Mesenchymal stem cell (in vitro differentiated cells and primary cell): ENCODE measurements at regions not wholly inside any gene's neighbourhood (a gene's known extent, or its start where the extent isn't known, plus 50 kb on each side); places are given as distances from the start of the nearest gene placed in this dataset.

Experiments used
- DNase-seq: peaks from one replicate; pipeline ENCODE4 v3.0.0-alpha.2; 2013
- H2AFZ ChIP-seq: one replicate; pipeline ENCODE4 v1.6.1; 2013; ENCODE audit warnings: low read depth, mild to moderate bottlenecking, control low read depth, inconsistent platforms, low read length, moderate library complexity
- H2AK5ac ChIP-seq: 2 replicates; pipeline ENCODE4 v1.6.1; 2013; ENCODE audit warnings: low read length, moderate library complexity, mild to moderate bottlenecking, inconsistent platforms; ENCODE audit not compliant: severe bottlenecking
- H2BK120ac ChIP-seq: one replicate; pipeline ENCODE4 v1.6.1; 2013; ENCODE audit warnings: low read depth, mild to moderate bottlenecking, inconsistent platforms, low read length, moderate library complexity
- H2BK12ac ChIP-seq, 2 experiments: one replicate each; pipeline ENCODE4 v1.6.1; 2013; ENCODE audit warnings: inconsistent platforms in 2 of 2, low read length in 2 of 2, mild to moderate bottlenecking in 2 of 2, moderate library complexity in 2 of 2, control low read depth in 1 of 2
- H2BK15ac ChIP-seq: one replicate; pipeline ENCODE4 v1.6.1; 2013; ENCODE audit warnings: mild to moderate bottlenecking, low read depth, inconsistent platforms; ENCODE audit not compliant: poor library complexity, severe bottlenecking
- H2BK5ac ChIP-seq: 2 replicates; pipeline ENCODE4 v1.6.1; 2013; ENCODE audit warnings: low read depth, mild to moderate bottlenecking, low read length, control low read depth, inconsistent platforms; ENCODE audit not compliant: poor library complexity, severe bottlenecking
- H3K14ac ChIP-seq, 2 experiments: one replicate each; pipeline ENCODE4 v1.6.1; 2013; ENCODE audit warnings: inconsistent platforms in 2 of 2, low read length in 2 of 2, control low read depth in 1 of 2, mild to moderate bottlenecking in 1 of 2, moderate library complexity in 1 of 2
- H3K18ac ChIP-seq, 2 experiments: one replicate each; pipeline ENCODE4 v1.6.1; 2013; ENCODE audit warnings: inconsistent platforms in 2 of 2, low read length in 2 of 2, control low read depth in 1 of 2, low read depth in 1 of 2, mild to moderate bottlenecking in 1 of 2
- H3K23ac ChIP-seq, 2 experiments: one replicate each; pipeline ENCODE4 v1.6.1; 2013; ENCODE audit warnings: inconsistent platforms in 2 of 2, low read length in 2 of 2, mild to moderate bottlenecking in 2 of 2, moderate library complexity in 2 of 2, control low read depth in 1 of 2
- H3K27ac ChIP-seq: 2 replicates; pipeline ENCODE4 v1.5.1; 2013; ENCODE audit warnings: mild to moderate bottlenecking, moderate library complexity, low read length, control low read depth, inconsistent platforms; ENCODE audit not compliant: poor library complexity, severe bottlenecking
- H3K27me3 ChIP-seq, 2 experiments: 2 replicates each; pipeline versions ENCODE4 v1.6.1 to v1.7.0; 2013; ENCODE audit warnings: low read length in 2 of 2, mild to moderate bottlenecking in 2 of 2, moderate library complexity in 2 of 2, control low read depth in 1 of 2, inconsistent platforms in 1 of 2; ENCODE audit not compliant: control insufficient read depth in 1 of 2, insufficient read depth in 1 of 2
- H3K36me3 ChIP-seq, 2 experiments: 2 replicates each; pipeline versions ENCODE4 v1.6.1 to v1.7.0; 2013; ENCODE audit warnings: low read length in 2 of 2, control low read depth in 1 of 2, inconsistent platforms in 1 of 2, low read depth in 1 of 2, mild to moderate bottlenecking in 1 of 2; ENCODE audit not compliant: insufficient read depth in 2 of 2, control insufficient read depth in 1 of 2
- H3K4ac ChIP-seq, 2 experiments: one replicate each; pipeline ENCODE4 v1.6.1; 2013; ENCODE audit warnings: inconsistent platforms in 2 of 2, low read length in 2 of 2, mild to moderate bottlenecking in 2 of 2, moderate library complexity in 2 of 2, control low read depth in 1 of 2, low read depth in 1 of 2
- H3K4me1 ChIP-seq: 2 replicates; pipeline ENCODE4 v1.6.1; 2013; ENCODE audit warnings: low read depth, low read length, control low read depth; ENCODE audit not compliant: control insufficient read depth, insufficient read depth
- H3K4me2 ChIP-seq: 2 replicates; pipeline ENCODE4 v1.6.1; 2013; ENCODE audit warnings: low read length, mild to moderate bottlenecking, inconsistent platforms; ENCODE audit not compliant: poor library complexity, severe bottlenecking
- H3K4me3 ChIP-seq, 2 experiments: 2 replicates each; pipeline versions ENCODE4 v1.5.1 to v1.7.0; 2013; ENCODE audit warnings: low read length in 2 of 2, mild to moderate bottlenecking in 2 of 2, control low read depth in 1 of 2, low read depth in 1 of 2; ENCODE audit not compliant: insufficient read depth in 1 of 2
- H3K79me1 ChIP-seq: replicated peaks from 2 replicates; pipeline ENCODE4 v1.6.1; 2013; ENCODE audit warnings: mild to moderate bottlenecking, control low read depth, low read length, inconsistent platforms; ENCODE audit not compliant: poor library complexity, severe bottlenecking
- H3K9ac ChIP-seq: 2 replicates; pipeline ENCODE4 v1.7.0; 2013; ENCODE audit warnings: mild to moderate bottlenecking, low read length, moderate library complexity
- H3K9me3 ChIP-seq: 2 replicates; pipeline ENCODE4 v1.7.0; 2013; ENCODE audit warnings: mild to moderate bottlenecking, low read length; ENCODE audit not compliant: control insufficient read depth
- H4K8ac ChIP-seq: one replicate; pipeline ENCODE4 v1.6.1; 2013; ENCODE audit warnings: inconsistent platforms, mild to moderate bottlenecking, low read length, moderate library complexity
- H4K91ac ChIP-seq: one replicate; pipeline ENCODE4 v1.6.1; 2013; ENCODE audit warnings: mild to moderate bottlenecking, low read length, inconsistent platforms
- WGBS: methylation state at CpG from one replicate; pipeline ENCODE4 v1.1.7; 2013; ENCODE audit warnings: mixed read lengths; 5-methylcytosine and 5-hydroxymethylcytosine counted together

- no peak overlapping the region for H3K4ac ChIP-seq
- no peak overlapping the region for H2BK12ac ChIP-seq
- H2BK15ac ChIP-seq: no peak overlapping the region
- peaks cover 0 to 53% of the 10 kb centered on the region in 2 experiments for H3K27me3 ChIP-seq
- peak overlapping the region in 1 of 2 experiments; percentile 59 for H3K23ac ChIP-seq
- no peak overlapping the region for H2AK5ac ChIP-seq
- no peak overlapping the region for H2AFZ ChIP-seq
- no peak overlapping the region for H3K14ac ChIP-seq
- H3K36me3 ChIP-seq: no peaks in the 10 kb centered on the region
- H3K27ac ChIP-seq: no peak overlapping the region
- H2BK120ac ChIP-seq: no peak overlapping the region
- H3K4me1 ChIP-seq: no peaks in the 10 kb centered on the region
- H3K9me3 ChIP-seq: peaks cover 5% of the 10 kb centered on the region
- no peak for DNase-seq
- no peak overlapping the region for H2BK5ac ChIP-seq
- H4K8ac ChIP-seq: no peak overlapping the region
- H4K91ac ChIP-seq: no peak overlapping the region
- no peak overlapping the region for H3K18ac ChIP-seq
- WGBS: 21% methylated on average over 2 of the region's 2 CpGs
- H3K79me1 ChIP-seq: no peaks in the 10 kb centered on the region
- H3K9ac ChIP-seq: no peak overlapping the region
- H3K4me2 ChIP-seq: no peak overlapping the region
- no peak overlapping the region for H3K4me3 ChIP-seq
Observed at GRCh38 chr12:115813256-115813655, 464.2 kb downstream of the MED13L start.

GRCh38 chr12:115811929-115812328, 465.6 kb downstream of the MED13L start:
- no peaks in the 10 kb centered on the region for H3K79me1 ChIP-seq
- H3K36me3 ChIP-seq: no peaks in the 10 kb centered on the region
- H3K27me3 ChIP-seq: peaks cover 0 to 47% of the 10 kb centered on the region in 2 experiments
- H3K18ac ChIP-seq: no peak overlapping the region
- no peak overlapping the region for H2AK5ac ChIP-seq
- no peak overlapping the region for H4K91ac ChIP-seq
- H3K4me3 ChIP-seq: no peak overlapping the region
- WGBS: 0% methylated on average over 1 of the region's 1 CpG
- no peak overlapping the region for H3K27ac ChIP-seq
- H4K8ac ChIP-seq: no peak overlapping the region
- no peak overlapping the region for H3K23ac ChIP-seq
- no peak overlapping the region for H2AFZ ChIP-seq
- peak; percentile 58 for DNase-seq
- no peak overlapping the region for H3K9ac ChIP-seq
- H3K4me2 ChIP-seq: no peak overlapping the region
- H2BK12ac ChIP-seq: no peak overlapping the region
- no peak overlapping the region for H3K4ac ChIP-seq
- no peak overlapping the region for H2BK120ac ChIP-seq
- peaks cover 5% of the 10 kb centered on the region for H3K9me3 ChIP-seq
- no peak overlapping the region for H3K14ac ChIP-seq
- no peak overlapping the region for H2BK15ac ChIP-seq
- no peak overlapping the region for H2BK5ac ChIP-seq
- H3K4me1 ChIP-seq: no peaks in the 10 kb centered on the region

DNA sequence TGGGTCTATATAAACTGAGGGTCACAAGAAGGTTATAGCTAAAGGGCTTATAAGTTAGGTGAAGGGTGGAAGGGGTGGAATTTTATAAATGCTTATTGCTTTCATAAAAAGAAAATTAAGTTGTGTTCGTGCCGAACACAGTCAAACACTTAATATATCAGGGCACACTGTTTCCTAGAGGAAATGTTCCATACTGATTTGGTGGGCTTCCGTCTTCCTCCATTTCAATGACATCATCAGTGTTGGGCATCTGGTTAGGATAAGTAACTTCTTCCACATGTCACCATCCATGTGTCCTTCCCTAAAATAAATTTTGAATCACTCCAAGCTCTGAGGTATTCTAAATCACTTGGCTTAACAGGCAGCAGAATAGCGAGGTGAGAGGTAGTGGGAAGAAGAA, 466.4 kb downstream of the MED13L start:
- no peak for DNase-seq

DNA sequence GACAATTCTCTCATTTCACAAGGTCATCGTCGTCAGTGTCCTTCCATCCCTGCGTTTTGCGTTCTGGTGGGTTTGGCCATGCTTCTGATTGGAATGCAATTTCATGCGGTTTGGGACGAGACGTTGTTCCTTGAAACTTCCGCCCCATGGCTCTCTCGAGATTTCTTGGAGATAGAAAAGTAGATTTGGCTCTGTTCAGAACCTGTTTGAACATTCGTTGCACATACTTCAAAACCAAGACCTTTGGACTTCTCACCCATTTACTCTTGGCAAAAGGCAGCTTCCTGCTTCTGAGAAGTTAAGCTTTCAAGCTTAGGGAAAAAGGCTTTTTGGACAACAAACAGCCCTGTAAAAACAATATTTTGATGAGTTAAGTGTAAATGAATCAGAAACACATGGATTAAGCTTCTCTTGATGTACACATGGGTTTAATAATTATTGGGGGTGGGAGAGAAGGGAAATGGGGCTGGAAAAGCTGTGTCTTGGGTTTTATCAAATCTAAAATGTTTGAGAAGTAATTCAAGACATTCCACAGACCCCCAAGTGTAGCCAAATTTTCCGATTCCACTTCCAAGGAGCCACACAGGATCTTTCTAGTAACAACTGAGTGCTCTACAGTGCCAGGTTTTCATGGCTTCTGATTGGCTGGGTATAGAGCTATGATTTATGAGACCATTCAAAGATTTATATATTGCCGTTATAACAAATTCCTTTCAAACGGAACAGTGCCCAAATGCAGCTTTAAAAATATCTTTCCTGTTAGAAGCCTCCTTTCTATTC, 467.2 kb downstream of the MED13L start:
- H3K18ac ChIP-seq: no peak overlapping the region

More for the DNA sequence above, 466.4 kb downstream of the MED13L start:
- Histone ChIP-seq H3K9ac (no peak overlapping the region), H3K27ac (no peak overlapping the region), H2BK15ac (no peak overlapping the region), H3K27me3 (peaks cover 0 to 43% of the 10 kb centered on the region in 2 experiments), H2AK5ac (no peak overlapping the region), H3K4me1 (no peaks in the 10 kb centered on the region), H3K9me3 (peaks cover 5% of the 10 kb centered on the region), H2BK12ac (no peak overlapping the region), H3K4me3 (no peak overlapping the region), H4K8ac (no peak overlapping the region), H3K79me1 (no peaks in the 10 kb centered on the region), H3K14ac (no peak overlapping the region), H3K4me2 (no peak overlapping the region), H2AFZ (no peak overlapping the region), H3K36me3 (no peaks in the 10 kb centered on the region), H3K4ac (no peak overlapping the region), H3K18ac (no peak overlapping the region), H3K23ac (no peak overlapping the region), H2BK120ac (no peak overlapping the region), H4K91ac (no peak overlapping the region), H2BK5ac (no peak overlapping the region)
- WGBS: 90% methylated on average over 4 of the region's 4 CpGs

More for the DNA sequence above, 467.2 kb downstream of the MED13L start:
- no peaks in the 10 kb centered on the region for H3K4me1 ChIP-seq
- H3K9me3 ChIP-seq: peaks cover 5% of the 10 kb centered on the region
- no peak overlapping the region for H2BK12ac ChIP-seq
- no peak overlapping the region for H4K8ac ChIP-seq
- H2AFZ ChIP-seq: no peak overlapping the region
- H3K9ac ChIP-seq: no peak overlapping the region
- no peak overlapping the region for H2BK5ac ChIP-seq
- H3K27ac ChIP-seq: no peak overlapping the region
- no peak overlapping the region for H3K23ac ChIP-seq
- H3K27me3 ChIP-seq: peaks cover 0 to 36% of the 10 kb centered on the region in 2 experiments
- no peaks in the 10 kb centered on the region for H3K79me1 ChIP-seq
- no peaks in the 10 kb centered on the region for H3K36me3 ChIP-seq
- 88% methylated on average over 12 of the region's 13 CpGs for WGBS
- no peak overlapping the region for H3K14ac ChIP-seq
- H2BK15ac ChIP-seq: no peak overlapping the region
- H4K91ac ChIP-seq: no peak overlapping the region
- DNase-seq: no peak
- no peak overlapping the region for H2BK120ac ChIP-seq
- H3K4ac ChIP-seq: no peak overlapping the region
- H2AK5ac ChIP-seq: no peak overlapping the region
- no peak overlapping the region for H3K4me2 ChIP-seq
- no peak overlapping the region for H3K4me3 ChIP-seq
